GM23338 (cell line): ENCODE measurements at regions not wholly inside any gene's neighbourhood (a gene's known extent, or its start where the extent isn't known, plus 50 kb on each side); places are given as distances from the start of the nearest gene placed in this dataset.

Experiments
- ATAC-seq: fragments of 200-7000 bp; cut with Tn5 transposase; 3 replicates; pipeline ENCODE4 v1.9.1; 2020
- DNase-seq: peaks from one replicate; pipeline ENCODE4 v3.0.0-alpha.2; 2015; ENCODE audit warnings: low spot score
- H2AFZ ChIP-seq: fragments of 200-600 bp; sonication (generic); 2 replicates; pipeline ENCODE4 v1.8.0; 2016; ENCODE audit warnings: antibody characterized with exemption, mild to moderate bottlenecking, moderate library complexity
- H3F3A ChIP-seq: fragments of 200-600 bp; sonication (generic); replicated peaks from 2 replicates; pipeline ENCODE4 v1.8.0; 2017; ENCODE audit warnings: antibody characterized with exemption, mixed run types, low read depth
- H3K27ac ChIP-seq: fragments of 200-600 bp; sonication (generic); 2 replicates; pipeline ENCODE4 v1.6.1; 2016; ENCODE audit warnings: low read depth
- H3K27me3 ChIP-seq: fragments of 200-600 bp; sonication (generic); 2 replicates; pipeline ENCODE4 v1.8.0; 2016; ENCODE audit warnings: mild to moderate bottlenecking, mixed run types, moderate library complexity; ENCODE audit not compliant: insufficient read depth
- H3K36me3 ChIP-seq: fragments of 200-600 bp; sonication (generic); 2 replicates; pipeline ENCODE4 v1.8.0; 2016; ENCODE audit warnings: mild to moderate bottlenecking; ENCODE audit not compliant: insufficient read depth
- H3K4me1 ChIP-seq: fragments of 200-600 bp; sonication (generic); 2 replicates; pipeline ENCODE4 v1.8.0; 2016; ENCODE audit warnings: mild to moderate bottlenecking, moderate library complexity; ENCODE audit not compliant: insufficient read depth
- H3K4me2 ChIP-seq: fragments of 200-600 bp; sonication (generic); 2 replicates; pipeline ENCODE4 v1.7.1; 2017; ENCODE audit warnings: mixed run types
- H3K4me3 ChIP-seq: fragments of 200-600 bp; sonication (generic); 2 replicates; pipeline ENCODE4 v1.6.1; 2016; ENCODE audit warnings: mixed run types
- H3K79me2 ChIP-seq: fragments of 200-600 bp; sonication (generic); replicated peaks from 2 replicates; pipeline ENCODE4 v1.8.0; 2017; ENCODE audit warnings: mild to moderate bottlenecking; ENCODE audit not compliant: insufficient read depth
- H3K9me2 ChIP-seq: fragments of 200-600 bp; sonication (generic); 2 replicates; pipeline ENCODE4 v1.8.0; 2017; ENCODE audit not compliant: insufficient read depth
- H4K20me1 ChIP-seq: fragments of 200-600 bp; sonication (generic); replicated peaks from 2 replicates; pipeline ENCODE4 v1.8.0; 2017; ENCODE audit warnings: mild to moderate bottlenecking; ENCODE audit not compliant: insufficient read depth
- H3K27ac Mint-ChIP-seq: 2 replicates; pipeline ENCODE4 v1.8.0; 2020; ENCODE audit warnings: inconsistent platforms, mild to moderate bottlenecking, moderate library complexity, mixed read lengths
- H3K27me3 Mint-ChIP-seq: 3 replicates; pipeline ENCODE4 v1.8.0; 2022; ENCODE audit warnings: low read depth, mild to moderate bottlenecking, moderate library complexity, mixed read lengths, inconsistent platforms; ENCODE audit not compliant: insufficient read depth, poor library complexity
- H3K36me3 Mint-ChIP-seq: 3 replicates; pipeline ENCODE4 v1.8.0; 2021; ENCODE audit warnings: low read depth, mild to moderate bottlenecking, inconsistent platforms, moderate library complexity, mixed read lengths
- H3K4me1 Mint-ChIP-seq: 3 replicates; pipeline ENCODE4 v1.8.0; 2020; ENCODE audit warnings: mild to moderate bottlenecking, inconsistent platforms, mixed read lengths
- H3K4me3 Mint-ChIP-seq: 3 replicates; pipeline ENCODE4 v1.8.0; 2021; ENCODE audit warnings: moderate library complexity, mild to moderate bottlenecking, inconsistent platforms, mixed read lengths
- H3K9me3 Mint-ChIP-seq: 3 replicates; pipeline ENCODE4 v1.8.0; 2020; ENCODE audit warnings: moderate library complexity, mild to moderate bottlenecking, inconsistent platforms, mixed read lengths
- CREB1 ChIP-seq: fragments of 250-450 bp; sonication (Bioruptor Pico); IDR thresholded peaks from 2 replicates; pipeline ENCODE4 v1.5.0; 2020; ENCODE audit warnings: low read depth, mild to moderate bottlenecking, moderate library complexity
- CTCF ChIP-seq, 2 experiments: fragments of 200-600 bp in 1 of 2; sonication (generic) in 1 of 2; conservative IDR thresholded peaks; 2 replicates each; pipeline versions ENCODE4 v1.5.1 to v1.6.1; 2016 to 2017; ENCODE audit warnings: antibody characterized with exemption in 2 of 2, low read depth in 2 of 2, mild to moderate bottlenecking in 2 of 2, moderate library complexity in 1 of 2
- ETS1 ChIP-seq: IDR thresholded peaks from 2 replicates; pipeline ENCODE4 v1.6.1; 2016; ENCODE audit warnings: antibody characterized with exemption
- EZH2 ChIP-seq: fragments of 200-600 bp; sonication (generic); IDR thresholded peaks from one replicate; pipeline ENCODE4 v1.8.0; 2017; ENCODE audit warnings: antibody characterized with exemption, mild to moderate bottlenecking, low read depth; ENCODE audit not compliant: unreplicated experiment
- EZH2phosphoT487 ChIP-seq: fragments of 200-600 bp; sonication (generic); IDR thresholded peaks from one replicate; pipeline ENCODE4 v1.8.1; 2018; ENCODE audit warnings: antibody characterized with exemption; ENCODE audit not compliant: unreplicated experiment
- JUNB ChIP-seq: IDR thresholded peaks from one replicate; pipeline ENCODE4 v1.6.1; 2016; ENCODE audit warnings: antibody characterized with exemption; ENCODE audit not compliant: unreplicated experiment
- NANOG ChIP-seq: IDR thresholded peaks from 2 replicates; pipeline ENCODE4 v1.6.1; 2016; ENCODE audit warnings: antibody characterized with exemption, borderline replicate concordance
- POLR2AphosphoS5 ChIP-seq: IDR thresholded peaks from 2 replicates; pipeline ENCODE4 v1.6.1; 2016; ENCODE audit warnings: antibody characterized with exemption, low read depth
- REST ChIP-seq: IDR thresholded peaks from one replicate; pipeline ENCODE4 v1.6.1; 2018; ENCODE audit warnings: antibody characterized with exemption; ENCODE audit not compliant: unreplicated experiment
- STAT1 ChIP-seq: IDR thresholded peaks from one replicate; pipeline ENCODE4 v1.6.1; 2016; ENCODE audit warnings: antibody characterized with exemption; ENCODE audit not compliant: unreplicated experiment
- ZNF114 ChIP-seq: fragments of 250-450 bp; sonication (Bioruptor Pico); IDR thresholded peaks from 2 replicates; pipeline ENCODE4 v1.5.0; 2020; ENCODE audit warnings: mild to moderate bottlenecking, moderate library complexity
- ZNF331 ChIP-seq: fragments of 250-450 bp; sonication (Bioruptor Pico); IDR thresholded peaks from 2 replicates; pipeline ENCODE4 v1.5.0; 2020; ENCODE audit warnings: low read depth, mild to moderate bottlenecking, moderate library complexity
- ZNF462 ChIP-seq: fragments of 250-450 bp; sonication (Bioruptor Pico); IDR thresholded peaks from 2 replicates; pipeline ENCODE4 v1.5.0; 2020; ENCODE audit warnings: mild to moderate bottlenecking, moderate library complexity

- Histone ChIP-seq H3K9me2 (0 out of 2 replicates have a peak, but pooled peaks cover 6% of the 10 kb centered on the region), H3K4me1 (peaks cover 43% of the 10 kb centered on the region), H3K79me2 (no peaks in the 10 kb centered on the region), H3K4me3 (no peak overlapping the region), H4K20me1 (no peaks in the 10 kb centered on the region), H3K27ac (no peak overlapping the region), H3K27me3 (peaks cover 14% of the 10 kb centered on the region), H3K36me3 (no peaks in the 10 kb centered on the region), H3K4me2 (no peak overlapping the region), H3F3A (0 out of 2 replicates have a peak, but pooled peaks cover under 1% of the 10 kb centered on the region), H2AFZ (no peak overlapping the region)
- no peak for DNase-seq
- H3K36me3 Mint-ChIP-seq = no peaks in the 10 kb centered on the region
- no peaks in the 10 kb centered on the region for H3K9me3 Mint-ChIP-seq
- H3K4me1 Mint-ChIP-seq = peaks cover 20% of the 10 kb centered on the region
- peaks cover 2% of the 10 kb centered on the region for H3K27me3 Mint-ChIP-seq
- H3K27ac Mint-ChIP-seq = no peak overlapping the region
- no peak overlapping the region for H3K4me3 Mint-ChIP-seq
- ATAC-seq = no peak
- TF ChIP-seq ZNF331 (CRISPR knock-in tag) (no peak), ETS1 (no peak), POLR2AphosphoS5 (no peak), CTCF (conservative IDR thresholded peaks at IDR 0.05; ENCODE audit: low read depth in 2 of 2) (no peak), ZNF114 (CRISPR knock-in tag) (no peak), JUNB (no peak), CREB1 (no peak), EZH2phosphoT487 (no peak), ZNF462 (CRISPR knock-in tag) (no peak), EZH2 (no peak), NANOG (no peak), STAT1 (no peak), REST (no peak)
Measured at GRCh38 chr13:52961987-52962386, 66.6 kb upstream of the OLFM4 start.
